ENCODE measurements at regions not wholly inside any gene's neighbourhood (a gene's known extent, or its start where the extent isn't known, plus 50 kb on each side); places are given as distances from the start of the nearest gene placed in this dataset.
"Not testable (repeated sequence)": the region's sequence is repeated elsewhere in the genome, so short reads cannot be mapped to it uniquely, and the experiment has no call there.

GRCh38 chr15:22241451-22241850, 161.1 kb downstream of the OR4M2 start:
- TF ChIP-seq CTCF (IDR thresholded peaks at IDR 0.05; ENCODE audit: borderline replicate concordance, control extremely low read depth, extremely low read depth, insufficient read depth, missing control alignments), result no peak
- no peak for DNase-seq (ENCODE audit: low spot score)
- in situ Hi-C loops (cut with MboI; ENCODE audit: low sequenced_read_pairs, unreplicated experiment), result no loop called here

GRCh38 chr15:22242311-22242710, 162.0 kb downstream of the OR4M2 start:
- DNase-seq (ENCODE audit: low spot score); in situ Hi-C loops (cut with MboI; ENCODE audit: low sequenced_read_pairs, unreplicated experiment): not testable (repeated sequence)

- DNase-seq (ENCODE audit: low spot score), result no peak
- in situ Hi-C loops (cut with MboI; ENCODE audit: low sequenced_read_pairs, unreplicated experiment), result no loop called here
- TF ChIP-seq CTCF (IDR thresholded peaks at IDR 0.05; ENCODE audit: borderline replicate concordance, control extremely low read depth, extremely low read depth, insufficient read depth, missing control alignments), result no peak
Observed at GRCh38 chr15:22243440-22244130, 163.3 kb downstream of the OR4M2 start.

GRCh38 chr15:22249511-22249910, 169.2 kb downstream of the OR4M2 start:
- in situ Hi-C loops (cut with MboI; ENCODE audit: low sequenced_read_pairs, unreplicated experiment); DNase-seq (ENCODE audit: low spot score): not testable (repeated sequence)

GRCh38 chr15:22250501-22251290, 170.4 kb downstream of the OR4M2 start:
- in situ Hi-C loops (cut with MboI; ENCODE audit: low sequenced_read_pairs, unreplicated experiment), result not testable (repeated sequence)

GRCh38 chr15:22251422-22251821, 171.1 kb downstream of the OR4M2 start:
- in situ Hi-C loops (cut with MboI; ENCODE audit: low sequenced_read_pairs, unreplicated experiment), result no loop called here
- DNase-seq (ENCODE audit: low spot score), result no peak
- no peak for TF ChIP-seq CTCF (IDR thresholded peaks at IDR 0.05; ENCODE audit: borderline replicate concordance, control extremely low read depth, extremely low read depth, insufficient read depth, missing control alignments)

More at GRCh38 chr15:22250501-22251290, 170.4 kb downstream of the OR4M2 start:
- not testable (repeated sequence) for DNase-seq (ENCODE audit: low spot score)

- DNase-seq (ENCODE audit: low spot score); in situ Hi-C loops (cut with MboI; ENCODE audit: low sequenced_read_pairs, unreplicated experiment): not testable (repeated sequence)
Observed at GRCh38 chr15:22252047-22252446, 171.7 kb downstream of the OR4M2 start.

GRCh38 chr15:22252521-22252920, 172.2 kb downstream of the OR4M2 start:
- in situ Hi-C loops (cut with MboI; ENCODE audit: low sequenced_read_pairs, unreplicated experiment); DNase-seq (ENCODE audit: low spot score): not testable (repeated sequence)

GRCh38 chr15:22253002-22253675, 172.8 kb downstream of the OR4M2 start:
- DNase-seq (ENCODE audit: low spot score); in situ Hi-C loops (cut with MboI; ENCODE audit: low sequenced_read_pairs, unreplicated experiment): not testable (repeated sequence)
